Nephron progenitor cell (in vitro differentiated cells): ENCODE measurements at regions not wholly inside any gene's neighbourhood (a gene's known extent, or its start where the extent isn't known, plus 50 kb on each side); places are given as distances from the start of the nearest gene placed in this dataset.

ENCODE experiments used
- DNase-seq: peaks from one replicate; pipeline ENCODE4 v3.0.0; 2021
- H3K27ac Mint-ChIP-seq: 2 replicates; pipeline ENCODE4 v1.8.0; 2021; ENCODE audit warnings: mild to moderate bottlenecking, moderate library complexity, mixed read lengths
- H3K27me3 Mint-ChIP-seq: 2 replicates; pipeline ENCODE4 v1.8.0; 2021; ENCODE audit warnings: mild to moderate bottlenecking, low read depth, mixed read lengths; ENCODE audit not compliant: poor library complexity
- H3K36me3 Mint-ChIP-seq: 2 replicates; pipeline ENCODE4 v1.8.0; 2021; ENCODE audit warnings: low read depth, mixed read lengths
- H3K4me1 Mint-ChIP-seq: 2 replicates; pipeline ENCODE4 v1.8.0; 2021; ENCODE audit warnings: mixed read lengths
- H3K4me3 Mint-ChIP-seq: 2 replicates; pipeline ENCODE4 v1.8.0; 2021; ENCODE audit warnings: mild to moderate bottlenecking, moderate library complexity, mixed read lengths
- H3K9me3 Mint-ChIP-seq: 2 replicates; pipeline ENCODE4 v1.8.0; 2021; ENCODE audit warnings: mild to moderate bottlenecking, moderate library complexity, mixed read lengths
- CTCF ChIP-seq: fragments of 200-600 bp; sonication (generic); IDR thresholded peaks from 2 replicates; pipeline ENCODE4 v1.5.0; 2021; ENCODE audit warnings: antibody characterized with exemption

- H3K9me3 Mint-ChIP-seq = peaks cover 6% of the 10 kb centered on the region
- no peak overlapping the region for H3K4me3 Mint-ChIP-seq
- H3K27ac Mint-ChIP-seq = no peak overlapping the region
- no peaks in the 10 kb centered on the region for H3K27me3 Mint-ChIP-seq
- H3K36me3 Mint-ChIP-seq = no peaks in the 10 kb centered on the region
- no peak for TF ChIP-seq CTCF
- DNase-seq = no peak
- H3K4me1 Mint-ChIP-seq = peaks cover 29% of the 10 kb centered on the region
Measured at GRCh38 chr10:105468759-105469158, 827.7 kb downstream of the SORCS3 start.

GRCh38 chr10:105466521-105466920 lies 825.4 kb downstream of the SORCS3 start:
- H3K27ac Mint-ChIP-seq = no peak overlapping the region
- no peaks in the 10 kb centered on the region for H3K27me3 Mint-ChIP-seq
- no peak for TF ChIP-seq CTCF
- no peak for DNase-seq
- H3K4me1 Mint-ChIP-seq = peaks cover 17% of the 10 kb centered on the region
- no peaks in the 10 kb centered on the region for H3K36me3 Mint-ChIP-seq
- H3K9me3 Mint-ChIP-seq = peaks cover 18% of the 10 kb centered on the region
- H3K4me3 Mint-ChIP-seq = no peak overlapping the region

GRCh38 chr10:105434970-105435369 lies 793.9 kb downstream of the SORCS3 start:
- no peak overlapping the region for H3K4me3 Mint-ChIP-seq
- H3K27me3 Mint-ChIP-seq = no peaks in the 10 kb centered on the region
- H3K9me3 Mint-ChIP-seq = no peaks in the 10 kb centered on the region
- no peak for TF ChIP-seq CTCF
- DNase-seq = no peak
- H3K27ac Mint-ChIP-seq = no peak overlapping the region
- H3K4me1 Mint-ChIP-seq = no peaks in the 10 kb centered on the region
- no peaks in the 10 kb centered on the region for H3K36me3 Mint-ChIP-seq

- Mint-ChIP-seq H3K9me3 (peaks cover 5% of the 10 kb centered on the region), H3K27me3 (peaks cover 4% of the 10 kb centered on the region), H3K4me3 (no peak overlapping the region), H3K4me1 (no peaks in the 10 kb centered on the region), H3K27ac (no peak overlapping the region), H3K36me3 (no peaks in the 10 kb centered on the region)
- DNase-seq = no peak
- no peak for TF ChIP-seq CTCF
Measured at GRCh38 chr10:105413997-105414396, 772.9 kb downstream of the SORCS3 start.

- no peak overlapping the region for H3K27ac Mint-ChIP-seq
- H3K4me1 Mint-ChIP-seq = no peaks in the 10 kb centered on the region
- H3K36me3 Mint-ChIP-seq = no peaks in the 10 kb centered on the region
- no peaks in the 10 kb centered on the region for H3K27me3 Mint-ChIP-seq
- no peak for TF ChIP-seq CTCF
- H3K4me3 Mint-ChIP-seq = no peak overlapping the region
- DNase-seq = no peak
- peaks cover 9% of the 10 kb centered on the region for H3K9me3 Mint-ChIP-seq
Measured at GRCh38 chr10:105409370-105409769, 768.3 kb downstream of the SORCS3 start.

GRCh38 chr10:105406488-105406887 lies 765.4 kb downstream of the SORCS3 start:
- no peak for DNase-seq
- Mint-ChIP-seq H3K27ac (no peak overlapping the region), H3K36me3 (no peaks in the 10 kb centered on the region), H3K4me1 (no peaks in the 10 kb centered on the region), H3K4me3 (no peak overlapping the region), H3K9me3 (peaks cover 15% of the 10 kb centered on the region), H3K27me3 (peaks cover 2% of the 10 kb centered on the region)
- TF ChIP-seq CTCF = no peak
